NOMO-1 treated with dmso at 0.1 percent for 144 hours (cell line): ENCODE measurements at regions not wholly inside any gene's neighbourhood (a gene's known extent, or its start where the extent isn't known, plus 50 kb on each side); places are given as distances from the start of the nearest gene placed in this dataset.
"Not testable (repeated sequence)": the region's sequence is repeated elsewhere in the genome, so short reads cannot be mapped to it uniquely, and the experiment has no call there.

Experiments used
- DNase-seq: peaks from one replicate; lab custom pipeline; 2025; ENCODE audit not compliant: unreplicated experiment; lab: John Stamatoyannopoulos, UW

DNA sequence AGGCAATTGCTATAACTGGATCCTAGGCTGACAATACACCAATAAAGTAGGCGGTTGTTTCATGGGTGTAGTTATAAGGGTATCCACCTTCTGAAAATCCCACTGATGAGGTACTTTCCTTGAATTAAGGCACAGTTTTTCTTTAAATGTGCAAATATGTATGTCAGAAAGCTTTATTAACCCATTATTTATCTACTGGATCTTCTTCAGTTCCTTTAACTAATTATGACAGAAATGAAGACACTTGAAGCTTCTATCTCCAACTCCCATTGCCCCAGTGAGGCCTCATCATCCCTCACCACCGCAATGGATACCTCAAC, 159.6 kb upstream of the KLF3 start:
- DNase-seq = no peak

DNA sequence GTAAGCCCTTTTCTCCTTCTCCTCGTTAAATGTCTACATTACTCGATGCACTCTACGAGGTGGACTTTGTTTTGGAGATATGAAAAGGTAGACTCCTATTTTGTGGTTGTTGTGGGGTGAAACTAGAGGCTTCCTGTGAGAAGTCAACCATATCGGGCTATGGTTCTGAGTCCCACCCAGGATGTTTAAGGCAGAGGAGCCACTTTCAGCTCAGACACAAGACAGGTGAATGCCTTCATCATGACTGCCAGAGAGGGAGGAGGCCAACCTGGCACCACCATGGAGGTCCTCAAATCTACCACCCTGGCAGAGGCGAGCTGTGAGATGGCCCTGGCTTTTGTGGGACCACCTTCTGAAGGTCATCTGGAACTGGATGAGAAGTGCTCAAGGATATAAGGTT, 154.4 kb upstream of the KLF3 start:
- DNase-seq = no peak

DNA sequence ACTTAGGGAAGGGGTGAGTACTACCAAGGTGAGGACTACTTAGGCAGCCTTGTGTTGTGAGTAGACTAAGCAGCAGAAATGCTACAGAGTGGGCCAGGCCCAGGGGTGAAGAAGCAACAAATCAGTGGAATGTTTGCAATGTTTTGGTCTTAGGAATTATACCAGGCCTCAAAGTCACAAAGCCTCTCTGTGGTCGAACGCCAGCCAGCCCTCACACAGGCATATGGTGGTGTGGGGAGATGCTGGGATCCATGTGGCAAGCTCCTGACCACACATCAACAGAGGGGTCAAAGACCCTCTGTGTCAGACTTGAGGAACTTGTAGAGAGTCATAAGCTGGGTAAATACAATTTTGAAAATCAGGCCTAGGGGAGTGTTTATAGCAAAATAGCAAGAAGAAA, 153.8 kb upstream of the KLF3 start:
- DNase-seq = no peak

DNA sequence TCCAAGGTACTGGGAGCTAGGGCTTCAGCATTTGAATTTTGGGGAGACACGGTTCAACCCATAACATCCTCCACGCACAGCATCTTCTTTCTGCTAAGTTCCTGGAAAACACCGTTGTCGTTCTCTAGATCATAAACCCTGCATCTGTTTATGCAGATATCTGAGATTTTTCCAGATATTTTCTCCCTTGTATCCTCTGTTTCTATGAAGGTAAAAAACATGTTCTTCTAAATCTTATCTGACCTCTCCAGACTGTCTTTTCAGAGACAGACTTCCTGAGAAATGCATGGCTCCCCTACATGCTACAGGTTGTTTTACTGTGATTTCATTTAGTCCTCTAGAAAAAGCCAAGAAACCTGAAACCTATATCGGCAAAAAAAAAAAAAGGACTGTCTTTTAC, 152.3 kb upstream of the KLF3 start:
- no peak for DNase-seq

DNA sequence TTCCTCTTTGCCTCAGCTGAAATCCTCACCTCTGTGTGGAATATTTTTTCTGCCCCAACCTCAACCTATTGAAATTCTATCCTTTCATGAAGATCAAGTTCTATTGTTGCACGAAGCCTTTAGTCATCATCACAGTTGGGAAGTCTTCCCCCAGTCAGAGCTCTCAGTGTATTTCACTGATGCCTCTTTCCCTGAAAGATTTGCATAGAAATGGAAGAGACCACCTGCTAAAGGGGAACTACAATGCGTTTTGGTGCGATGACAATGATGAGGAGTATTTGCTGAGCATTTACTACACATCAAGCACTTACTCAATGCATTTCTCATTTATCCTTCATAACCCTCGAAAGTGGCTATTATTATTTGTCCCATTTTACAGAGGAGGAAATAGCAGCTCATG, 151.2 kb upstream of the KLF3 start:
- no peak for DNase-seq

DNA sequence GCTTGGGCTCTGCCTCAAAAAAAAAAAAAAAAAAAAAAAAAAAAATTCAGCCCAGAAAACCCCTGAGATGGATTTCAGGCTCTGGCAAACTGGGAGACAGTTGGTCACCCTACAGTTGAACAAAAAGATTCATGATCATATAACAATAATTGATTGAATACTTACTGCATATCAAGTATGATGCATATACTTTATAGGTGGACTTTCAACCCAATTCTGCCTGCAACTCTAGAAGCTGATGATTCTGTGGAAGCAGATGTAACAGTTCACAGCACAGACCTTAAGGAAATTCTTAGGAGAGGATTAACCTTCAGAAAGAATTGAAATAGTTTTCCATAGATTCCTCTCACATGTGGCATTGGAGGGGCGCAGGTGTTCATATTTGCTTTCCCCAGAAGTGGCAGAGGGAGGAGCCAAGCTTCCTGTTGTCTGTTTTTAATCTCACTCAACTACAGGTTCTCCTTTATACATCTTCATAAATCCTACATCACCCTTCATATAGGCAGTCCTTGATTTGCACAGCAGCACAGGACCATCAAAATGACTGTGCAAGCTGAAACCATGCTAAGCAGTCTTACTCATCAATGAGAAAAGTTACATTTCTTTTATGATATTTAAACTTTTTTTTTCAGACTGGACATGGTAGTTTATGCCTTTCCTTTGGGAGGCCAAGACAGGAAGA, 149.4 kb upstream of the KLF3 start:
- DNase-seq = no peak

DNA sequence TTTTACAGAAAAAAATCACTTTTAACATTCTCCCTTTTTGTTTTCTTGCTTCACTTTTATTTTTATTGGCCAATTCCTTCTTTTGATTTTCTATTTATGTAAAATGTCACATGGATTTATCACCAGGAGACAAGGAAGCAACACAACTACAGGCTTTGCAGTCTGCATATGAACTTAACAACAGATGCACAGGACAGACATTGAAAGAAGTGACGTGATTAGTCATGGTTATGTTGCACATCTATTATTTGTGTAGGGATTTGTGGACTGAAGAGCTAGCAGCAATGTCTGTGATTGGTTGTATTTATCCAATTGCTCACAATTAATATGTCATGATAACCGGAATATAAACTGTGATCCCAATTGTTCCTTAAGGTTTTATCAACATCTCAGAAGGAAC, 147.8 kb upstream of the KLF3 start:
- DNase-seq = no peak

DNA sequence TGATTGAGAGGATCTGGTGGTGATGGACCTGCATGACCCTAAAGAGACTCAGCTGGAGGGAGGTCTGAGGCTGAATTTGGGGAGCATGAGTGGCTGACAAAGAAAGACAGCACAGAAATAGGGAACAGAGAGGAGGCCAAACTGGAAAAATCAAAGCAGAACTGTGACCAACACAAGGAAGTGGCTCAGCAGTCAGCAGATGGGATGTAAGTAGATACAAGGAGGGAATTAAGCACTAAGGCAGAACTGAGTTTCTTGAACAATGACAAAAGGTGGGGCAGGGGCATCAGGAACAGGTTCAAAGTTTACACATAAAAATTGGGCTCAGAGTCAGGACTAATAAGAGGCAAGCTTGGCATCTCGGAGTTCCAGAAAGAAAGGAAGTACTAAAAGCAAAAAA, 144.3 kb upstream of the KLF3 start:
- DNase-seq = no peak

DNA sequence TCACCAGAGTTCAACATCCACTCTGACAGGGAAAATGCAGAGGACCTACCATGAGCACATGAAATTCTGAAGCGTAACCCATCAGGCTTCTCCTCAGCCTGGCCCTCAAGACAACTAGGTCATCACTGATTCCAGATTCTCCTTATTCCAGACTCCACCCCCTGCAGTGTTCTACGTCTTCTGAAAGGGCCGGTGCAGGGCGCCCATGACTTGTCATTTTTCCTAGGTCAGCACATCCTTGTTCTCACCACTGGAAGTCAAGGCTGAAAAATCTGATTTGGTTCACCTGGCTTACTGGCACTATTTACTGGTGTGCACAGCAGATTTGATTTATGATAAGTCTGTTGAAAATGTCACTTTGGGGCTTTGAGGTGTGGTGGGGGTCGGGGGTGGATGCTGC, 140.9 kb upstream of the KLF3 start:
- DNase-seq = no peak

DNA sequence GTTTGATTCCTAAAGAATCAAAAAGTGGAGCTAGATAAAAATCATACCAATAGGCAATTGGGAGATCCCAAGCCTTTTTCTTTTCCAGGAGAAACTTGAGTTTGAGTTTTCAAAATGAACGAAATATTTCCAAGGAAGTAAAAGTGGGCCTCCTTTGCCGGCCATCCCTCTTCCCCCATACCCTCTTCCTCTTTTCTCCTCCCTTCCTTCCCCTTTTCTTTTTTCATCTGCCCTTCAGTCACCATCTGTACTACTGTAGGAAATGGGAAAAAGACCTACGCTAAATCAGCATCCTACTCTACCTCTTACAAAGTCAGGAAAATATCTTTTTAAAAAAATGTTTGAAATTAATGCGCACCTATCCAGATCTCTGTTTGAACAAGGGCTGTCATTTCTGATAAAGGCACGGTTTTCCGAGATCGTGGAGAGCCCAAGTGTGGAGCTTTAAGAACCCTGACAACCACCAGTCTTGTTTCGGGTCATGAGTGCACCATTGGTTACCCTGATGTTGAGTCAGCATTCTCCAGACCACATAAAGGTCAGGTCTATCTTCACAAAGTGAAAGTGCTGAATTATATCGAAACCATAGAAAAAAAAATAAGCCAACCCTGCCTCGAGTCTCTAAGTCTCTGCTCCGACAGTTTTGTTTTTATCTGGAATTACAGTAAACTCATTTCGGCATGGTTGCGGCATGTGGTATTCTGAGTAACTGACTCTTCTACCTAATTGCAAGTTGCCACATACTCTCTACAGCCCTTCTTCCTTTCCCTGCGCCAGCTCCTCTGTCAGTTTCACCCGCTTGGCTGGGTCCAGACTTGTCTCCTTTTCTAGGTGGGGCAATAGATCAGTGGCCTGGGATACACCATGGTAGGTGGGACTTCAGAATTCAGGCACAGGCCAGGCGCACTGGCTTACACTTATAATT, 140.2 kb upstream of the KLF3 start:
- DNase-seq = peak; percentile 82

DNA sequence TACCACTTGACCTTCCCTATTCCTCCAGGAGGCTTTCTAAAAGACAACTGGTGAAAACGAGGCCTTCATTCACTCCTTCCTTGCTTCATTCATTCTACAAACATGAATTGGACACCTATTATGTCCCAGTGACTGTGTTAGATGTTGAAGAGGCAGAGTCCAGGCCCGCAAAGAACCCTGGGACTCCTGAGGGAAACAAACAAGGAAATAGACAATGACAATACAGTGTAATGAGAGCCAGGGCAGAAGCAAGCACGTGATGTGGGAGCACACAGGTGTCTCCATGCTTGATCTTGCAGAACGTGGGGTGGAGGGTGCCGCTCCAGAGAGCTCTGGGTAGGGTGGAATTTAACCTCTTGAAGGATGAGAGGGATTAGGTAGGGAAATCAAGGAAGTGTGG, 137.6 kb upstream of the KLF3 start:
- no peak for DNase-seq

DNA sequence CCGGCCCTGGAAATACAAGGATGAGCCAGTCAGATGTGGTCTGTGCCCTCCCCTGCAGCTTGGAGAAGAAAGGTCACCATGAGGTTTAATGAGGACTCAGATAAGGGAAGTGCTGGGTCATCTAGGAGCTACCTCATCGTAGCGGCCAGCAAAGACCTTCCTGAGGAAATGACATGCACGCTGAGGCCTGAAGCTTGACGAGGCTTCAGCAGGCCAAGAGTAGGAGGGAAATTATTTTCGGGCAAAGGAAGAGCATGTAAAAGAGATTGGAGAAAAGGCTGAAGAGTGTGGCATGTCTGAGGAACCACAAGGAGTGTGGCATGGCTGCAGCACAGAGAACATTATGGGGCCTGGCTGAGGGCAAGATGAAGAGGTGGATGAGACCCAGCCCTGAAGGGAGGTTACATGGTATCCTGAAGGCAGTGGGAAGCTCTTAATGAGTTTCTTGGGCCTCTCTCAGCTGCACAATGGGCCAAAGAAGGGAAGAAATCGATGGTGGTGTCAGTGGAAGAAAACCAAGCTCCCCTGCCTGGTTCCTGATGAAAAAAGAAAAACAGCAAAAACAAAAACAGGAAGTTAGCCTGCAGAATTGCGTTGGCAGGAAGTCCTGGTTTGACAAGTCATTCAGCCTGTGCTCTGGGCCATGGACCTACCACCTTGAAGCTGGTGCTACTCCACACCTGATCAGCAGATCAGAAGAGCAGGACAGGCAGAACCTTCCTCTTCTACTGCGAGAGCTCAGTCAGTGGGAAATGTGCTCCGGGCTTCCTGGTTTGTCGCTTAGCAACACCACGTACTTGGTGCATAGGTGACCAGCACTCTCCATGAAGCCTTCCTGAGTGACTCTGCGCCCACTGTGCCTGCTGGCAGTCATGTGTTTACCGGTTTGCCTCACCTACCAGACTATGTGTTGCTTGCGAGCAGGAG, 134.5 kb upstream of the KLF3 start:
- peak; percentile 78 for DNase-seq

DNA sequence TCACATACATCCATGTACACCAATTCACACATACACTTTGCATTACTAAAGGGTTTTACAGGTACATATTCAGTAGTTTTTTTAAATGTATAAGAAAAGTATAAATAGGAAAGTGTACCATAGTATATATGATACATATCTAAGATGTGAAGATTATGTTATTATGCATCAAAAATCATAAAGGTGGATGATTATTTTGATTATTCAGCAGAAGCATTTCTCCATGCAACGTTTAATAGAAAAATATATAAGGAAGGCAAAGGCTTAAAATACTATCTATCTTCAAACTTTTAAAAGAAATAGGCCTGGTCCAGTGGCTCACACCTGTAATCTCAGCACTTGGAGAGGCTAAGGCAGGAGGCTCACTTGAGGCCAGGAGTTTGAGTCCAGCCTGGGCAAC, 133.5 kb upstream of the KLF3 start:
- DNase-seq = no peak

DNA sequence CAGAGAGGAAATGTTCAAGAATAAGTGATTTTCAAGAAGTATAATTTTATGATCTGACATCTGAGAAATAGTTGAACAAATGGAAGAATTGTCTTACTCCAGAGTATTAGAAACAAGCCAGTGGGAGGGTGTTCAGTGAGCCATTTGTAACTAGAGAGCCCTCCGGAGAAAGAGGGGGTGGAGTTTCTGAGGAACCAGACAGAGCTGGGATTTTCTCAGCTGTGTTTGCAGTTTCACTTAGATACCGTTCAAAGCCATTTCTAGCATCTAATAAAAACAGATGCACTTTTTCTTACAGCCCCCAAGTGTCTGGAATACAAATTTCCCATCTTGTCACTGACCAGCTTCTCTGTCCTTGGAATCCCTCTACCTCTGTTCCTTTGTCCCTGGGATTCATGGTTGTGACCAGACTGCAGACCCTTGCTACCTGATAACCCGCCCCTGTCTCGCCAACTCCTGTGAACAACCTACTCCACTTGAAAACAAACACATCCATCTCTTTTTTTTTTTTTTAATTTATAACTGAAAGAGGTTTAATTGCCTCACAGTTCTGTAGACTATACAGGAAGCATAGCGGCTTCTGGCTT, 132.8 kb upstream of the KLF3 start:
- DNase-seq = no peak

DNA sequence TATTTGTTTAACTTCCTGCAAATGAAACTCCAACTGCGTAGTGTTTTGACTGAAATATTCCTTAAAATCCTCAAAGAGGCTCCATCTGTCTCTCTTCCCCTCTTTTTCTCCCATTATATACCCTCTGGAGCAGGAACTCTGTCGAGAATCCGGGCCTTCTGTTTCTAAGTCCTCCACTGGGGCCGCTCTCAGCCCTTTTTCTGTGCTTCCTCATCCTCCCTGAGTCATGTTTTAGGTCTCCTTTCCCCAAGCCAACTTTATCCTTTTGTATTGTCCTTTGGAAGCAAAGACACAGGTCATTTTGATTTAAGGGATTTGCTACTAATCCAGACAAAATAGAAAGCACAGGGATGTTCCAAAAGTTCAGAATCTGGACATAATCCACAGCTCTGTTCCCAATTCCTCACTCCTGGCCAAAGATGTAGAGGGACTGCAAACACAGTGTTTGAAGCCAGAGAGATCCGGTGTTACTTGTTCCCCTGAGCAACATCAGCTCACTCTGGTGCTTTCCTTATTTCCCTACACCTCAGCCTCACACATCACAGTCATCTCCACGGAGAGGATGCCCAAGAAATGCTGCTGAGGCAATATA, 131.0 kb upstream of the KLF3 start:
- no peak for DNase-seq

DNA sequence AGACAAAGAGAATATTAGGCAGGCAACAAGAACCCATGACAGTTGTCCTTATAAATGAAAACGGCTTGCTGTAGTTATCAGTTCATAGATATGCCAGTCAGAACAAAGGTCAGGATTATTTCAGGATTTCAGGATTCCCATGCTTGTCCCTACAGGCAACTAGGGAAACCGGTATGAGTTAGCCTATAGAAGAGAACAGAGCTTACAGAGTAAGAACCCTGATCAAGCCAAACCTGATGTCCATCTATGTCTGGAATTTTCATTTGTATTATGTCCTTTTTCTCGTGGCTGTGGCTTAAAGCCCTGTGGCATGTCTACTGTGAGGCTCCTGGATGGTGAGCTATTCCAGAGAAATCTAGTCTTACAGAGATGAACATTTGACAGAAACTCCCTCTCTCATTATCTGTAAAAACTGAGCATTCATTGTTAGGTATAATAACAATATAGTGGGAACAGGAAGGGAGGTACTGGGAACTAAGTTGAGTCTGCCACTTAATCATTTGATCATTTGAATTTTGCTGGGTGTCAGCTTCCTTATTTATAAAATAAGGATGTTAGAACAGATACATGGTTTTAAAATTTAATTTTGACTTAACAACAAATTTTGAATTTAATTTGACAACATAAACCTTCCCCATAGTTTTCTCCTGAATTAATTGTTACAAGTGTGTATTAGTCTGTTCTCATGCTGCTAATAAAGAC, 129.5 kb upstream of the KLF3 start:
- no peak for DNase-seq

DNA sequence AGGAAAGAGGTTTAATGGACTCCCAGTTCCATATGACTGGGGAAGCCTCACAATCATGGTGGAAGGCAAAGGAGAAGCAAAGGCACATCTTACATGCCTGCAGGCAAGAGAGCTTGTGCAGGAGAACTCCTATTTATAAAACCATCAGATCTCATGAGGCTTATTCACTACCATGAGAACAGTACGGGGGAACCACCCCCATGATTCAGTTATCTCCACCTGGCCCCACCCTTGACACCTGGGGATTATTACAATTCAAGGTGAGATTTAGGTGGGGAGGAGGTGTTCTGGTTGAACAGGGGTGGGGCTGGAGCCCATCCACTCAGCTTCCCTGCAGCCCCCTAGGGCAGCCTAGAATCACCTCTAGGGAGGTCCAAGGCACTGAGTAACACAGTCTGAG, 128.9 kb upstream of the KLF3 start:
- not testable (repeated sequence) for DNase-seq

DNA sequence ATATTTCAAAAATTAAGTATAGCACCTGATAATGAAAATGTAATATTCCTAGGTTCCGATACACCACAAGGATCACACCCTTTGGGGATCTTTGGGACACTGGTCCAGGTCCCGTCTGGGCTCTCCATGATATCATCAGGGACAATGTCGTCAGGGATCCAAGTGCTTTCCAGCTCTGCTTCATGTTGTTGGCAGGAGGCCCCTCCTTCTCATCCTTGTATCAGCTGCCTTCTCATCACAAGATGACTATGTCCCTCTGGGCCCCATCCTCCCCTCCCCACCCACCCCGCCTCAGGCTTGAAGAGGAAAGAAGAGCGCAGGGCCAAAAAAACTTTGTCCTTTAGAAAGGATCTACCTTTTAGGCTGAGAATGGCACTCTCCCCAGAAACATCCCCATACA, 128.3 kb upstream of the KLF3 start:
- no peak for DNase-seq

DNA sequence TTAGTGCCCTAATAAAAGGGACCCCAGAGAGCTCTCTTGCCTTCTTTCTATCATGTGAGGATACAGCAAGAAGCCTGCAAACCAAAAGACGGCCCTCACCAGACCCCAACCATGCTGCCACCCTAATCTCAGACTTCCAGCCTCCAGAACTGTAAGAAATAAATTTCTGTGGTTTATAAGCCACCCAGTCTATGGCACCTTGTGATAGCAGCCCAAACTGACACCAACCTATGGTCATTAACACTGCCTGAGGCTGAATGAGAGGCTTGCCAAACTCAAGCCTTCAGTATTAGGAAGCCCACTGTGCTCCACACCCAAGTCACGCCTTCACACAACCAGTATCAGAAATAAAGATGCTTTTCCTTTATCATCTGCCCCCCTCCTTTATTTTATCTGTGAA, 127.3 kb upstream of the KLF3 start:
- DNase-seq = no peak

DNA sequence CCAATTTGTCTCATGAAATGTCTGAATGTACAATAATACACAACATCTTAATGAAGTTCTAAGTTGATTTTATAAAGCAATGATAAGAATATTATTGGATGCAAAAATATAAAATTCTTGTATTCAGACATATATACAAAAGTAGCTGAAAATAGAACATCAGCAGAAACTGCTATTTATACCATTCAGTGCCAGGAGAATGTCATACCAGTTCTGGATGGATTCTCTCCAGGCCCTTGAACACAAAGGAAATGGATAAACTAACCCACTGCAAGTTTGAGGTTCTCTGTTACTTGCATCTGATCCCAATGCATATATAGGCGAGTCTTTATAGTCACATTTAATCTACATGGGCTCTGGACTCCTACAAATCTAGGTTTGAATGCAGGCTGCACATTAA, 126.3 kb upstream of the KLF3 start:
- DNase-seq = no peak
